GM12874 (cell line): ENCODE measurements at regions not wholly inside any gene's neighbourhood (a gene's known extent, or its start where the extent isn't known, plus 50 kb on each side); places are given as distances from the start of the nearest gene placed in this dataset.

ENCODE experiments used
- CTCF ChIP-seq: IDR thresholded peaks from 2 replicates; pipeline ENCODE4 v1.5.1; 2011; ENCODE audit warnings: low read depth, mild to moderate bottlenecking, control low read depth, low read length, moderate library complexity; ENCODE audit not compliant: insufficient read depth

- no peak for TF ChIP-seq CTCF
Observed at GRCh38 chr3:28575746-28576613, 227.4 kb upstream of the AZI2 start.

- TF ChIP-seq CTCF: no peak
Observed at GRCh38 chr3:28576614-28577200, 228.1 kb upstream of the AZI2 start.

GRCh38 chr3:28577941-28578500 is 229.4 kb upstream of the AZI2 start:
- TF ChIP-seq CTCF: no peak

- TF ChIP-seq CTCF: no peak
Observed at GRCh38 chr3:28586325-28586724, 237.7 kb upstream of the AZI2 start.

- TF ChIP-seq CTCF: no peak
Observed at GRCh38 chr3:28587723-28588122, 239.1 kb upstream of the AZI2 start.

GRCh38 chr3:28590216-28590615 is 241.6 kb upstream of the AZI2 start:
- no peak for TF ChIP-seq CTCF

GRCh38 chr3:28590860-28591259 is 242.2 kb upstream of the AZI2 start:
- no peak for TF ChIP-seq CTCF
